HG03095 (cell line): ENCODE measurements at regions not wholly inside any gene's neighbourhood (a gene's known extent, or its start where the extent isn't known, plus 50 kb on each side); places are given as distances from the start of the nearest gene placed in this dataset.

Experiments
- ATAC-seq: cut with Tn5 transposase; IDR thresholded peaks from one replicate; pipeline ENCODE4 v1.9.1; 2021; ENCODE audit warnings: moderate library complexity; ENCODE audit not compliant: unreplicated experiment

DNA sequence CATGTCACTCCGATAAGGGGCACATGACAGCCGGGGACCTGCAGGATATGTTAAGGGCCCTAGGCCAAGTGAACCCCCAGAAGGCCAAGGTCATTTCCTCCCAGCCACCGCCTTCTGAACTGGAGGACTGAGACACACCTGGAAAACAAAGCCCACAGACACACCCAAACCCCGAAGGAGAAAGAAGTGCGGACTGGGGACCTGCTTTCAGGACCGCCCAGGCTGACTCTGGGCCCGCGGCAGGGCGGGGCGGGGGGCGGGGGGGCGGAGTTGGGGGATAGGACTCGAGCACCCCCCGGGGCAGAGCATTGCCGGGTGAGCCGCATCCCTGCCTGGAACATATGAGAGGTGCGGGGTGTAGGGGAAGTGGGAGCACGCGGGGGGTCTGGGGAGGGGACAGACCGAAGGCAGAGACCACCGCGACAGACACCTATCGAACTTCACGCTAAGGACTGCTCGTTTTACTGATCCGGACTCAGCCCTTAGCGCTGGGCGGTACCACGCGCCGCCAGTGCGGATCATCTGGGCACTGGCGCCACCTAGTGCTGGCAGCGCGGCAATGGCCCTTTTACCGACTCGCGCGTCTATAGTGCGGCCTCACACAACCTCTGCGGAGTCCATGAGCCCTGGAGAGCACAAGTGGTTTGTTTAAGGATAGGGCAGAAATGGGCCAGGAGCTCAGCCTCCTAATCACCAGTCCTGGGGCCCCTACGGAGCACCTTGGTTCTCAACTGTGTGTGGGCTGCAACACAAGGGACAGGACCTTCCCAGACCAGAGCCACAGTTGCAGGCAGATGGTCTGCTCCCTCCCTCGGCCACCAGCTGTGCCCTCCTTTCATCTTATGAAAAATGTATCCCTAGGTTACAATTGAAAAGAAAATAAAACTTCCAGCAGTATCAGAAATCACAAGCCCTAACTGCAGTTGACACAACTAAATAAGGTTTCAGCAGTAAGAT, 157.6 kb downstream of the HERPUD2 start:
- peak; percentile 99 for ATAC-seq

- no peak for ATAC-seq
Measured at GRCh38 chr7:35536396-35536826, 158.5 kb downstream of the HERPUD2 start.

GRCh38 chr7:35533902-35534301, 161.0 kb downstream of the HERPUD2 start:
- ATAC-seq: no peak

DNA sequence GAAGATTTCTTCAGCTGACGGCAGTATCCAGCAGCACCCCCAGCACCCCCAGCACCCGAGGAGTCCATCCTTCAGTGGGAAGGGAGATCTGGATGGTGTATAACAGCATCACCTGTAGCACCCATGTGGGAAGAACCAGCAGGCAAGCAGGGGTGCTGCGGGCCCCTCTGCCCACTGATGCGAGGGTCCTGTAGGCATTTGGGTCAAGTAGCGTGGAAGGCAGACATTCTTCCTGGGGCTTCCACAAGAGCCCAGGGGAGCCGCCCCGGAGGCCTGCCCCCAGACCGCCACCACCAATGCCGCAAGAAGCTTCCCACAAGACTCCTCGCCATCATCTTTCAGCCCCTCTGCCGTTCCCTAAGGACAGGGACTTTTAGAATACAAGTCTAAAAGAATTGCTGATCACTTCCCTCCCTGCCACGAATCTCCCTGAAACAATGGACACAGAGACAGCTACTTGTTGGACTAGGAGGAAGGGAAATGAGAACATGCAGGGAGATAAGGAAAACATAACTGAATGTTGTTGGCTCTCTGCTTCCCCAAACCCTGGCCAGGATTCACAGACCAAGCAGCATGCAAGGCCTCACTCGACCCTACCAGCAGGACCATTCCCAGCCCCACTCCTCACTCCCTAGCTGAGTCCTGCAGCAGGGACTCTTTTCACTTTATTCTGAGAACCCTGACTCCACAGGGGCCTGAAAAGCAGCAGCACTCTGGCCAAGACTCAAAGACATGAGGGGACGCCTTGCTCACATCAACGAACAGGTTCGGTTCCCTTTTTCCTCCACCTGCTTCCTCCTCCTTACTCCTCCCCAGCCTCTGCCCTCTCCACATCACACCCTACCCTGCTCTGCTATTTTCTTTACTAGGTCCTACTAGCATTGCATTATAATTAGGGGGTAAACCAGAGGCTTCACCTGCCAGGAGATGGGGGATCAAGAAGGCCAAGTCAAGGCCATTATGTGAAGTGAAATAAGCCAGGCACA, 164.5 kb downstream of the HERPUD2 start:
- no peak for ATAC-seq

- ATAC-seq: no peak
Measured at GRCh38 chr7:35529713-35530112, 165.2 kb downstream of the HERPUD2 start.

GRCh38 chr7:35528381-35528977, 166.5 kb downstream of the HERPUD2 start:
- ATAC-seq: no peak

- ATAC-seq: no peak
Measured at GRCh38 chr7:35526645-35527044, 168.3 kb downstream of the HERPUD2 start.

- no peak for ATAC-seq
Measured at GRCh38 chr7:35524112-35524804, 170.7 kb downstream of the HERPUD2 start.

- ATAC-seq: no peak
Measured at GRCh38 chr7:35523292-35523691, 171.6 kb downstream of the HERPUD2 start.

- ATAC-seq: no peak
Measured at GRCh38 chr7:35522697-35523096, 172.2 kb downstream of the HERPUD2 start.

GRCh38 chr7:35521941-35522340, 173.0 kb downstream of the HERPUD2 start:
- ATAC-seq: no peak

DNA sequence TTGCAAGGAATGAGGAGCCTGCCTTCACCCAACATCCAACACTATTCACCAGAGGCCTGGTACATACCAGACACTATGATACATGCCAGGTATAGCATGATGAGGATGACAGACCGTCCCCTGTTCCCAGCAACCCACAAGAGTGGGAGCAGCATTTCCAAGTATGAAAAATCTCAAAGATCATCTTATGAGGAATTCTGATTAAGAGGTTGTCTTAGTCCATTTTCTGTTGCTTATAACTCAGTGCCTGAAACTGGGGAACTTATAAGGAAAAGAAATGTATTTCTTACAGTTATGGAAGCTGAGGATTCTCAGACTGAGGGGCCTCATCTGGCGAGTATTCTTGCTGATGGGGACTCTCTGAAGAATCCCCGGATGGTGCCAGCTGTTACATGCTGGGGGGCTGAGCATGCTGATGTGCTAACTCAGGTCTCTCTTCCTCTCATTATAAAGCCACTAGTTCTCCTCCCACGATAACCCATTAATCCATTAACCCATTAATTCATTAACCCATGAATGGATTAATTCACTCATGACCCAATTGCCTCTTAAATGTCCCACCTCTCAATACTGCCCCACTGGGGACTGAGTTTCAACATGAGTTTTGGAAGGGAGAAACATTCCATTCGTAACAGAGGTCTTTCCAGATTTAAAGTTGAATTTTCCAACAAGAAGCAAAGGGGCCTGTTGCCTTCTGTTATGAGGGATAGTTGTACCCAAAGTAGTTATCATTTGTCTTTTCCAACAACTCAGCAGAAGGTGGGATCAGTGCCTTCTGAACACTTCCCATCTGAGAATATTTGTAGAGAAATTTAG, 173.9 kb downstream of the HERPUD2 start:
- no peak for ATAC-seq

DNA sequence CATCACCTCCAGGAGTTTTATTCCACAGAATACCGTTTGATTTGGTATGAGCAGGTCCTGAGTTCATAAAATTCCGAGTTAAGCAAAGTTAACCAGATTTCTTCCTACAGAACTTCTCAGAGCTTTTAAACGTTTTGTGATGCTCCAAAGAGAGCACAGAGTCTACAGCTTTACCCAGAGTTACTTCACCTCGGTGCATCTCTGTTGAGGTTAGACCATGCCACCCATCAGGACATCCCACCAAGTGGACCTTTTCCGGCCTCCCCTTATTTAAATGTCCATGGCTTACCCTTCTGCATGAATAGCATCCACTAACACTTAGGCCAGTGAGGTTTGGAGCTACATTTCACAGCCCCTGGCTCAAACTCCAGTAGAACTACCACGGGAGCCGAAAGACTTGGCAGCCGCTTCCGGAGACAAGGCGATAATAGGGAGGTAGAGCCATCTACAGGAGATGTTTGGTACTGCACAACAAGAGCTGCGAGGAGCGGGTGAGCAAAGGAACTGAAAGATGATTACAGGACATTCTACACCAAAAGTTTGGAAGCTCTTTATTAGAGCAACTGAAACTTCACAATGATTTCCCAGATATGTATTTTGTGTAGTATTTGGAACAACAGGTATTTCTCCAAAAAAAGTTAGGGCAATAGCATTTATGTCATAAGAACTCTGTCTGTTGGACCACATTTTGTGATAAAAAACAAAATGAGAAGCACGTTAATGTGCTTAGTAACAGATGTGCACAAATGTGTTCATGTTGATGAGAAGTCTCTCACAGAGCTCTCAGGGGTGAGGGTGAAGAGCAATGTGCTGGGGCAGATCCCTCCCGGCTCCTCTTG, 174.7 kb downstream of the HERPUD2 start:
- peak; percentile 76 for ATAC-seq

DNA sequence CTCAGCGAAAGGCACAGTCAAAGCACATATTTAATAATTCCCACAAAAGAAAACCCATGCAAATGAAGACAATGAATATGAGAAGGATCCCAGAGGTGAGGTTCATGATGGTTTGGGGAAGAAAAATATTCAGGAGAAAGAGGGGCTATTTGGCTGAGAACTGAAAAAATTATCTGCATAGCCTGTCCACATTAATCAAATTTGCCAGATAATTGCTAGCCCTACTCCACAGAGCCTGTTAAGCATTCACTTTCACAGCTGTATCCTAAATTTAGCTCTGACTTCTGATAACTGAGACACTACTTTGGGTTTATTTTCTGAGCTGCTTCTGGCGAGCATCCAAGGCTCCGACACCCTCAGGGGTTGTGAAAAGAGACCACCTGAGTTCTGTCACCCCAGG, 176.2 kb downstream of the HERPUD2 start:
- ATAC-seq: no peak

DNA sequence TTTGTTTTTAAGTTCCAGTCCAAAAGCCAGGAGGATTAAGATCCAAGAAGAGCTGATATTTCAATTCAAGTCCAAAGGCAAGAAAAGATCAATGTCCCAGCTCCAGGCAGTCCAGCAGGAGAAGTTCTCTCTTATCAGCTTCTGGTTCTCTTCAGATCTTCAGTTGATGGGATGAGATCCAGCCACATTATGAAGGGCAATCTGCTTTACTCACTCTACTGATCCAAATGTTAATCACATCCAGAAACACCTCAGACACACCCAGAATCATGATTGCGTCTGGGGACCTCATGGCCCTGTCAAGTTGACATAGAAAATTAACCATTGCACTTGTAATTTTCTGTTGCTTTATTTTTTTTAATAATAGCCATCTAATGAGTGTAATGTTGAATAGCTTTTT, 178.4 kb downstream of the HERPUD2 start:
- ATAC-seq: no peak

- no peak for ATAC-seq
Measured at GRCh38 chr7:35513828-35514227, 181.1 kb downstream of the HERPUD2 start.

GRCh38 chr7:35513195-35513594, 181.7 kb downstream of the HERPUD2 start:
- no peak for ATAC-seq

DNA sequence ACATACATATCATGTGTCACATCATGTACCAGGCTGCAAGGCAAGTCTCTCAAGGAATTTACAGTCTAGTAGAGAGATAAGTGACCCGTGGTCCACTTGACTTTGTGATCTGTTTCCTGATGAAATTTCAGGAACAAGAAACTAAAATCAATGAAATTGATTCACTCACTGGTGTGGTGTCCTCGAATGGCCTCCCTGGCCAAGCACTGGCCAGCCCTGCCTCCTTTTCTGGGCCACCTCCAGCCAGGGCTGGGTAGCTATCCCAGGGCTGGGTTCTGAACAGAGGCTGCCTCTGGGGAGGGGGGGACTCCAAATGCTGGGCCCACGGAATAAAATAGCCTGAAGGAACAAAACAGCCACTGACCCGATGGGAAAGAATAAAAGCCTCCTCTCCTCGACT, 182.2 kb downstream of the HERPUD2 start:
- no peak for ATAC-seq
